Common myeloid progenitor, CD34-positive (primary cell): ENCODE measurements at regions not wholly inside any gene's neighbourhood (a gene's known extent, or its start where the extent isn't known, plus 50 kb on each side); places are given as distances from the start of the nearest gene placed in this dataset.

Experiments
- CTCF ChIA-PET: fragments of 350-600 bp; sonication (Branson Sonifier 250); formaldehyde crosslinking; loops from one replicate; lab custom pipeline; 2021; ENCODE audit warnings: antibody characterized with exemption; lab: Charles Lee
- POLR2A ChIA-PET: fragments of 350-600 bp; sonication (Branson Sonifier 250); formaldehyde crosslinking; loops from one replicate; lab custom pipeline; 2021; ENCODE audit warnings: antibody characterized with exemption; lab: Charles Lee
- DNase-seq, 3 donors: peaks; one replicate each; pipeline versions ENCODE4 v3.0.0 to v3.0.0-alpha.2; 2013
- H3K27ac ChIP-seq, 2 experiments: 1 replicate in 1 of 2; 2 replicates in 1 of 2; pipeline ENCODE4 v1.7.0; 2013; ENCODE audit warnings: inconsistent platforms in 2 of 2, low read length in 2 of 2, mild to moderate bottlenecking in 2 of 2, low read depth in 1 of 2, moderate library complexity in 1 of 2; ENCODE audit not compliant: severe bottlenecking in 2 of 2, insufficient read depth in 1 of 2, poor library complexity in 1 of 2
- H3K27me3 ChIP-seq, 5 experiments: replicated peaks in 2 of 5; 1 replicate in 3 of 5; 2 replicates in 2 of 5; pipeline versions ENCODE4 v1.6.1 to v1.7.0; 2013; ENCODE audit warnings: low read length in 4 of 5, mild to moderate bottlenecking in 2 of 5, moderate library complexity in 2 of 5, inconsistent platforms in 1 of 5; ENCODE audit not compliant: insufficient read depth in 5 of 5, control insufficient read depth in 4 of 5
- H3K36me3 ChIP-seq, 4 experiments: 1 replicate in 2 of 4; 2 replicates in 2 of 4; pipeline versions ENCODE4 v1.6.1 to v1.7.0; 2013; ENCODE audit warnings: low read length in 3 of 4, control low read depth in 1 of 4, mild to moderate bottlenecking in 1 of 4; ENCODE audit not compliant: control insufficient read depth in 4 of 4, insufficient read depth in 4 of 4
- H3K4me1 ChIP-seq, 4 experiments: 1 replicate in 3 of 4; 2 replicates in 1 of 4; pipeline versions ENCODE4 v1.6.1 to v1.7.1; 2013; ENCODE audit warnings: low read length in 3 of 4, mild to moderate bottlenecking in 3 of 4, control low read depth in 1 of 4, inconsistent platforms in 1 of 4, moderate library complexity in 1 of 4; ENCODE audit not compliant: control insufficient read depth in 4 of 4, insufficient read depth in 4 of 4; ENCODE audit errors: control extremely low read depth in 1 of 4
- H3K4me3 ChIP-seq, 7 experiments: 1 replicate in 4 of 7; 2 replicates in 3 of 7; pipeline versions ENCODE4 v1.5.1 to v1.7.0; 2013; ENCODE audit warnings: mild to moderate bottlenecking in 7 of 7, low read length in 6 of 7, moderate library complexity in 6 of 7, inconsistent platforms in 2 of 7, low read depth in 2 of 7, control low read depth in 1 of 7; ENCODE audit not compliant: insufficient read depth in 4 of 7, control insufficient read depth in 1 of 7; ENCODE audit errors: extremely low read depth in 1 of 7
- H3K9me3 ChIP-seq, 5 experiments: 1 replicate in 4 of 5; 2 replicates in 1 of 5; pipeline versions ENCODE4 v1.6.1 to v1.7.1; 2013; ENCODE audit warnings: low read length in 4 of 5, mild to moderate bottlenecking in 2 of 5, inconsistent platforms in 1 of 5, low read depth in 1 of 5, moderate library complexity in 1 of 5; ENCODE audit not compliant: control insufficient read depth in 4 of 5, insufficient read depth in 2 of 5; ENCODE audit errors: control extremely low read depth in 1 of 5
- WGBS: methylation state at CpG from one replicate; pipeline ENCODE4 v1.1.5; 2013; ENCODE audit not compliant: insufficient coverage; 5-methylcytosine and 5-hydroxymethylcytosine counted together

GRCh38 chrX:39002466-39002865 is 201.2 kb downstream of the MID1IP1 start:
- Histone ChIP-seq H3K9me3 (no peaks in the 10 kb centered on the region), H3K27ac (no peak overlapping the region), H3K27me3 (peaks cover 0 to 4% (median 0%) of the 10 kb centered on the region in 5 experiments), H3K4me1 (peaks cover 0 to 3% (median 0%) of the 10 kb centered on the region in 4 experiments), H3K36me3 (no peaks in the 10 kb centered on the region), H3K4me3 (no peak overlapping the region)
- WGBS, result no CpG with 5 or more reads among the region's 1 CpG
- ChIA-PET CTCF (no interaction called here), POLR2A (no interaction called here)
- DNase-seq, result no peak

- H3K4me3 ChIP-seq, result no peak overlapping the region
- no peaks in the 10 kb centered on the region for H3K27me3 ChIP-seq
- H3K9me3 ChIP-seq, result no peaks in the 10 kb centered on the region
- H3K27ac ChIP-seq, result no peak overlapping the region
- POLR2A ChIA-PET, result no interaction called here
- WGBS, result 61% methylated on average over 2 of the region's 4 CpGs
- H3K4me1 ChIP-seq, result peaks cover 0 to 6% (median 0%) of the 10 kb centered on the region in 4 experiments
- DNase-seq, result peak in 2 of 3 donors; percentile 46 to 52
- no peaks in the 10 kb centered on the region for H3K36me3 ChIP-seq
- CTCF ChIA-PET, result no interaction called here
Measured at GRCh38 chrX:39008549-39008948, 207.3 kb downstream of the MID1IP1 start.

- WGBS, result 94% methylated on average over 9 of the region's 10 CpGs
Measured at GRCh38 chrX:39011454-39012221, 210.4 kb downstream of the MID1IP1 start.

GRCh38 chrX:39012621-39013111 is 211.4 kb downstream of the MID1IP1 start:
- H3K36me3 ChIP-seq, result no peaks in the 10 kb centered on the region
- H3K27ac ChIP-seq, result no peak overlapping the region
- H3K4me3 ChIP-seq, result no peak overlapping the region
- 86% methylated on average over 3 of the region's 4 CpGs for WGBS
- ChIA-PET POLR2A (no interaction called here), CTCF (no interaction called here)
- DNase-seq, result no peak
- no peaks in the 10 kb centered on the region for H3K9me3 ChIP-seq
- peaks cover 0 to 6% (median 0%) of the 10 kb centered on the region in 4 experiments for H3K4me1 ChIP-seq
- no peaks in the 10 kb centered on the region for H3K27me3 ChIP-seq

More at GRCh38 chrX:39011454-39012221, 210.4 kb downstream of the MID1IP1 start:
- no peaks in the 10 kb centered on the region for H3K27me3 ChIP-seq
- H3K4me1 ChIP-seq, result peaks cover 0 to 6% (median 0%) of the 10 kb centered on the region in 4 experiments
- H3K9me3 ChIP-seq, result no peaks in the 10 kb centered on the region
- H3K4me3 ChIP-seq, result no peak overlapping the region
- no peak overlapping the region for H3K27ac ChIP-seq
- POLR2A ChIA-PET, result no interaction called here
- H3K36me3 ChIP-seq, result no peaks in the 10 kb centered on the region
- CTCF ChIA-PET, result no interaction called here
- no peak for DNase-seq

- no peaks in the 10 kb centered on the region for H3K4me1 ChIP-seq
- POLR2A ChIA-PET, result no interaction called here
- H3K9me3 ChIP-seq, result no peaks in the 10 kb centered on the region
- no peak overlapping the region for H3K27ac ChIP-seq
- 88% methylated on average over 2 of the region's 3 CpGs for WGBS
- H3K27me3 ChIP-seq, result peaks cover 0 to 2% (median 0%) of the 10 kb centered on the region in 5 experiments
- no peak overlapping the region for H3K4me3 ChIP-seq
- CTCF ChIA-PET, result no interaction called here
- no peak for DNase-seq
- H3K36me3 ChIP-seq, result no peaks in the 10 kb centered on the region
Measured at GRCh38 chrX:39016556-39016955, 215.3 kb downstream of the MID1IP1 start.

GRCh38 chrX:39017077-39017476 is 215.8 kb downstream of the MID1IP1 start:
- 53% methylated on average over 3 of the region's 4 CpGs for WGBS
- Histone ChIP-seq H3K4me3 (no peak overlapping the region), H3K9me3 (no peaks in the 10 kb centered on the region), H3K27me3 (peaks cover 0 to 2% (median 0%) of the 10 kb centered on the region in 5 experiments), H3K36me3 (no peaks in the 10 kb centered on the region), H3K27ac (no peak overlapping the region), H3K4me1 (no peaks in the 10 kb centered on the region)
- ChIA-PET POLR2A (no interaction called here), CTCF (no interaction called here)
- no peak for DNase-seq

GRCh38 chrX:39017716-39018115 is 216.5 kb downstream of the MID1IP1 start:
- Histone ChIP-seq H3K27ac (no peak overlapping the region), H3K4me1 (no peaks in the 10 kb centered on the region), H3K36me3 (no peaks in the 10 kb centered on the region), H3K9me3 (no peaks in the 10 kb centered on the region), H3K4me3 (no peak overlapping the region), H3K27me3 (peaks cover 0 to 2% (median 0%) of the 10 kb centered on the region in 5 experiments)
- ChIA-PET POLR2A (no interaction called here), CTCF (no interaction called here)
- 86% methylated on average over 2 of the region's 6 CpGs for WGBS
- no peak for DNase-seq
